CD14-positive monocyte (primary cell): ENCODE measurements at regions not wholly inside any gene's neighbourhood (a gene's known extent, or its start where the extent isn't known, plus 50 kb on each side); places are given as distances from the start of the nearest gene placed in this dataset.

ENCODE experiments used
- DNase-seq, 3 donors: peaks; one replicate each; pipeline ENCODE4 v3.0.0-alpha.2; 2011 to 2022
- H2AFZ ChIP-seq: 2 replicates; pipeline ENCODE4 v1.6.0; 2012; ENCODE audit warnings: mild to moderate bottlenecking, low read depth, low read length, inconsistent platforms; ENCODE audit not compliant: insufficient read depth, poor library complexity, severe bottlenecking
- H3K27ac ChIP-seq, 2 donors: 1 replicate in 1 of 2; 2 replicates in 1 of 2; pipeline ENCODE4 v1.5.1; 2012 to 2013; ENCODE audit warnings: low read length in 2 of 2, control low read depth in 1 of 2, inconsistent platforms in 1 of 2, low read depth in 1 of 2, mild to moderate bottlenecking in 1 of 2
- H3K27me3 ChIP-seq, 2 donors: one replicate each; pipeline versions ENCODE4 v1.6.0 to v1.6.1; 2011 to 2013; ENCODE audit warnings: low read length in 2 of 2; ENCODE audit not compliant: control insufficient read depth in 2 of 2, insufficient read depth in 2 of 2
- H3K36me3 ChIP-seq, 2 donors: replicated peaks in 1 of 2; 1 replicate in 1 of 2; 2 replicates in 1 of 2; pipeline versions ENCODE4 v1.5.1 to v1.6.1; 2012 to 2013; ENCODE audit warnings: low read length in 2 of 2, control low read depth in 1 of 2, inconsistent platforms in 1 of 2, mild to moderate bottlenecking in 1 of 2; ENCODE audit not compliant: insufficient read depth in 2 of 2, control insufficient read depth in 1 of 2
- H3K4me1 ChIP-seq, 2 donors: 1 replicate in 1 of 2; 2 replicates in 1 of 2; pipeline versions ENCODE4 v1.5.1 to v1.6.1; 2012 to 2013; ENCODE audit warnings: low read length in 2 of 2, control low read depth in 1 of 2, inconsistent platforms in 1 of 2, mild to moderate bottlenecking in 1 of 2, moderate library complexity in 1 of 2; ENCODE audit not compliant: insufficient read depth in 2 of 2, control insufficient read depth in 1 of 2
- H3K4me2 ChIP-seq: replicated peaks from 2 replicates; pipeline ENCODE3; 2012; ENCODE audit warnings: low read length, moderate library complexity, mild to moderate bottlenecking; ENCODE audit not compliant: poor library complexity, severe bottlenecking; ENCODE audit errors: extremely low read depth
- H3K4me3 ChIP-seq, 3 experiments: fragments of 200-600 bp in 1 of 3; sonication (generic) in 1 of 3; replicated peaks in 1 of 3; 1 replicate in 2 of 3; 2 replicates in 1 of 3; pipeline ENCODE4 v1.5.1; 2011 to 2013; ENCODE audit warnings: low read length in 3 of 3, mild to moderate bottlenecking in 3 of 3, control low read depth in 2 of 3, low read depth in 2 of 3, inconsistent platforms in 1 of 3, moderate library complexity in 1 of 3
- H3K79me2 ChIP-seq: 2 replicates; pipeline ENCODE4 v1.6.0; 2012; ENCODE audit warnings: mild to moderate bottlenecking, control low read depth, inconsistent platforms, low read length, moderate library complexity; ENCODE audit not compliant: insufficient read depth
- H3K9ac ChIP-seq: 2 replicates; pipeline ENCODE4 v1.6.0; 2017; ENCODE audit warnings: low read length, mild to moderate bottlenecking; ENCODE audit not compliant: insufficient read depth, poor library complexity, severe bottlenecking
- H3K9me3 ChIP-seq, 2 donors: replicated peaks in 1 of 2; 1 replicate in 1 of 2; 2 replicates in 1 of 2; pipeline versions ENCODE4 v1.5.1 to v1.6.1; 2012 to 2013; ENCODE audit warnings: low read length in 2 of 2, control low read depth in 1 of 2; ENCODE audit not compliant: control insufficient read depth in 1 of 2, insufficient read depth in 1 of 2
- H4K20me1 ChIP-seq: 2 replicates; pipeline ENCODE4 v1.6.0; 2012; ENCODE audit warnings: mild to moderate bottlenecking, low read length, control low read depth, moderate library complexity; ENCODE audit not compliant: insufficient read depth
- H3K27ac Mint-ChIP-seq, 7 donors: one replicate each; pipeline ENCODE4 v1.8.0; 2020; ENCODE audit warnings: mild to moderate bottlenecking in 7 of 7, mixed read lengths in 7 of 7, moderate library complexity in 6 of 7, inconsistent platforms in 2 of 7
- H3K27me3 Mint-ChIP-seq, 3 donors: one replicate each; pipeline ENCODE4 v1.8.0; 2021 to 2022; ENCODE audit warnings: low read depth in 3 of 3, mild to moderate bottlenecking in 3 of 3, mixed read lengths in 3 of 3, moderate library complexity in 3 of 3, inconsistent platforms in 1 of 3
- H3K36me3 Mint-ChIP-seq, 2 donors: one replicate each; pipeline ENCODE4 v1.8.0; 2020; ENCODE audit warnings: mixed read lengths in 2 of 2, inconsistent platforms in 1 of 2, mild to moderate bottlenecking in 1 of 2
- H3K4me1 Mint-ChIP-seq: one replicate; pipeline ENCODE4 v1.8.0; 2020; ENCODE audit warnings: mild to moderate bottlenecking, mixed read lengths
- H3K4me3 Mint-ChIP-seq, 2 donors: one replicate each; pipeline ENCODE4 v1.8.0; 2020; ENCODE audit warnings: mild to moderate bottlenecking in 2 of 2, mixed read lengths in 2 of 2, moderate library complexity in 1 of 2
- H3K9me3 Mint-ChIP-seq, 7 donors: one replicate each; pipeline ENCODE4 v1.8.0; 2020 to 2022; ENCODE audit warnings: mixed read lengths in 7 of 7, mild to moderate bottlenecking in 6 of 7, moderate library complexity in 6 of 7, inconsistent platforms in 2 of 7
- WGBS: methylation state at CpG from one replicate; pipeline ENCODE4 v1.1.5; 2013; ENCODE audit warnings: missing lambda C conversion rate; ENCODE audit not compliant: insufficient coverage; 5-methylcytosine and 5-hydroxymethylcytosine counted together
- intact Hi-C, 2 donors: fragments of 100-400 bp; cut with micrococcal nuclease; formaldehyde crosslinking; loops; one replicate each; pipeline versions ENCODE4 v1.15.0 to v1.15.1; 2023
- TF ChIP-seq, protein P1 (sequence below): fragments of 200-600 bp; IDR thresholded peaks from one replicate; pipeline ENCODE4 v1.8.0; 2022; ENCODE audit warnings: antibody characterized with exemption, mild to moderate bottlenecking

DNA sequence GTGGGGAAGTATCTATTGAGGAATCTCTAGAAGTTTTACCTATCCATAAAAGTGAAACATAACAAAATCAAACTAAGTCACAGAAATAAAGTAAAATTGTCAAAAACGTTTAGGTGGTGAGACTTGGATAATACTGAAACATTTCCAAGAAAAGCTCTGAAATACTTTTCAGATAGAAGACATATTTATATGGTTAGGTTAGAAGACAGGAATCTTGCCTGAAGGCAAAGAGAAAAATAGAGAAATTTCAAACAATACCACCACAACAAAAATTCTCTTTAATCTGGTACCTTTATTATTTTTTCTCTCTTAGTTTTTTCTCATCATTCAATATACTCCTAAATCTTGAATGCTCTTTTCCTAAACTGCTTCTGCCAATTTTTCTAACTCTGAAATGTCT lies 222.7 kb upstream of the PLSCR5 start:
- Mint-ChIP-seq H3K9me3 (peaks cover 0 to 1% (median 0%) of the 10 kb centered on the region in 7 donors), H3K36me3 (no peaks in the 10 kb centered on the region), H3K27me3 (peaks cover 0 to 3% (median 0%) of the 10 kb centered on the region in 3 donors), H3K4me1 (no peaks in the 10 kb centered on the region), H3K27ac (no peak overlapping the region), H3K4me3 (no peak overlapping the region)
- no peaks in the 10 kb centered on the region for H4K20me1 ChIP-seq
- no peak overlapping the region for H3K27ac ChIP-seq
- no peaks in the 10 kb centered on the region for H3K27me3 ChIP-seq
- intact Hi-C loops: no loop called here
- no peak overlapping the region for H3K9ac ChIP-seq
- no peak overlapping the region for H3K4me3 ChIP-seq
- TF ChIP-seq, protein P1, sequence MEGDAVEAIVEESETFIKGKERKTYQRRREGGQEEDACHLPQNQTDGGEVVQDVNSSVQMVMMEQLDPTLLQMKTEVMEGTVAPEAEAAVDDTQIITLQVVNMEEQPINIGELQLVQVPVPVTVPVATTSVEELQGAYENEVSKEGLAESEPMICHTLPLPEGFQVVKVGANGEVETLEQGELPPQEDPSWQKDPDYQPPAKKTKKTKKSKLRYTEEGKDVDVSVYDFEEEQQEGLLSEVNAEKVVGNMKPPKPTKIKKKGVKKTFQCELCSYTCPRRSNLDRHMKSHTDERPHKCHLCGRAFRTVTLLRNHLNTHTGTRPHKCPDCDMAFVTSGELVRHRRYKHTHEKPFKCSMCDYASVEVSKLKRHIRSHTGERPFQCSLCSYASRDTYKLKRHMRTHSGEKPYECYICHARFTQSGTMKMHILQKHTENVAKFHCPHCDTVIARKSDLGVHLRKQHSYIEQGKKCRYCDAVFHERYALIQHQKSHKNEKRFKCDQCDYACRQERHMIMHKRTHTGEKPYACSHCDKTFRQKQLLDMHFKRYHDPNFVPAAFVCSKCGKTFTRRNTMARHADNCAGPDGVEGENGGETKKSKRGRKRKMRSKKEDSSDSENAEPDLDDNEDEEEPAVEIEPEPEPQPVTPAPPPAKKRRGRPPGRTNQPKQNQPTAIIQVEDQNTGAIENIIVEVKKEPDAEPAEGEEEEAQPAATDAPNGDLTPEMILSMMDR: no peak
- H3K79me2 ChIP-seq: no peaks in the 10 kb centered on the region
- no peak for DNase-seq
- no peaks in the 10 kb centered on the region for H3K36me3 ChIP-seq
- no peak overlapping the region for H2AFZ ChIP-seq
- WGBS: no CpG with 5 or more reads among the region's 1 CpG
- no peaks in the 10 kb centered on the region for H3K4me1 ChIP-seq
- H3K9me3 ChIP-seq: no peaks in the 10 kb centered on the region
- H3K4me2 ChIP-seq: no peak overlapping the region

- H3K27ac Mint-ChIP-seq: no peak overlapping the region
- TF ChIP-seq, protein P1: no peak
- Histone ChIP-seq H4K20me1 (no peaks in the 10 kb centered on the region), H3K79me2 (no peaks in the 10 kb centered on the region), H3K27me3 (no peaks in the 10 kb centered on the region), H3K36me3 (no peaks in the 10 kb centered on the region), H3K27ac (no peak overlapping the region), H3K4me2 (no peak overlapping the region), H3K9me3 (no peaks in the 10 kb centered on the region), H3K4me1 (no peaks in the 10 kb centered on the region), H3K4me3 (no peak overlapping the region), H2AFZ (no peak overlapping the region), H3K9ac (no peak overlapping the region)
- intact Hi-C loops: no loop called here
- no peaks in the 10 kb centered on the region for H3K9me3 Mint-ChIP-seq
- H3K4me3 Mint-ChIP-seq: no peak overlapping the region
- WGBS: no CpG with 5 or more reads among the region's 1 CpG
- H3K36me3 Mint-ChIP-seq: no peaks in the 10 kb centered on the region
- H3K4me1 Mint-ChIP-seq: no peaks in the 10 kb centered on the region
- no peak for DNase-seq
- H3K27me3 Mint-ChIP-seq: no peaks in the 10 kb centered on the region
Observed at GRCh38 chr3:146823622-146824021, 218.5 kb upstream of the PLSCR5 start.
